Mesenchymal stem cell (in vitro differentiated cells and primary cell): ENCODE measurements at regions not wholly inside any gene's neighbourhood (a gene's known extent, or its start where the extent isn't known, plus 50 kb on each side); places are given as distances from the start of the nearest gene placed in this dataset.

Experiments
- DNase-seq: peaks from one replicate; pipeline ENCODE4 v3.0.0-alpha.2; 2013
- H2AFZ ChIP-seq: one replicate; pipeline ENCODE4 v1.6.1; 2013; ENCODE audit warnings: low read depth, mild to moderate bottlenecking, control low read depth, inconsistent platforms, low read length, moderate library complexity
- H2AK5ac ChIP-seq: 2 replicates; pipeline ENCODE4 v1.6.1; 2013; ENCODE audit warnings: low read length, moderate library complexity, mild to moderate bottlenecking, inconsistent platforms; ENCODE audit not compliant: severe bottlenecking
- H2BK120ac ChIP-seq: one replicate; pipeline ENCODE4 v1.6.1; 2013; ENCODE audit warnings: low read depth, mild to moderate bottlenecking, inconsistent platforms, low read length, moderate library complexity
- H2BK12ac ChIP-seq, 2 experiments: one replicate each; pipeline ENCODE4 v1.6.1; 2013; ENCODE audit warnings: inconsistent platforms in 2 of 2, low read length in 2 of 2, mild to moderate bottlenecking in 2 of 2, moderate library complexity in 2 of 2, control low read depth in 1 of 2
- H2BK15ac ChIP-seq: one replicate; pipeline ENCODE4 v1.6.1; 2013; ENCODE audit warnings: mild to moderate bottlenecking, low read depth, inconsistent platforms; ENCODE audit not compliant: poor library complexity, severe bottlenecking
- H2BK5ac ChIP-seq: 2 replicates; pipeline ENCODE4 v1.6.1; 2013; ENCODE audit warnings: low read depth, mild to moderate bottlenecking, low read length, control low read depth, inconsistent platforms; ENCODE audit not compliant: poor library complexity, severe bottlenecking
- H3K14ac ChIP-seq, 2 experiments: one replicate each; pipeline ENCODE4 v1.6.1; 2013; ENCODE audit warnings: inconsistent platforms in 2 of 2, low read length in 2 of 2, control low read depth in 1 of 2, mild to moderate bottlenecking in 1 of 2, moderate library complexity in 1 of 2
- H3K18ac ChIP-seq, 2 experiments: one replicate each; pipeline ENCODE4 v1.6.1; 2013; ENCODE audit warnings: inconsistent platforms in 2 of 2, low read length in 2 of 2, control low read depth in 1 of 2, low read depth in 1 of 2, mild to moderate bottlenecking in 1 of 2
- H3K23ac ChIP-seq, 2 experiments: one replicate each; pipeline ENCODE4 v1.6.1; 2013; ENCODE audit warnings: inconsistent platforms in 2 of 2, low read length in 2 of 2, mild to moderate bottlenecking in 2 of 2, moderate library complexity in 2 of 2, control low read depth in 1 of 2
- H3K27ac ChIP-seq: 2 replicates; pipeline ENCODE4 v1.5.1; 2013; ENCODE audit warnings: mild to moderate bottlenecking, moderate library complexity, low read length, control low read depth, inconsistent platforms; ENCODE audit not compliant: poor library complexity, severe bottlenecking
- H3K27me3 ChIP-seq, 2 experiments: 2 replicates each; pipeline versions ENCODE4 v1.6.1 to v1.7.0; 2013; ENCODE audit warnings: low read length in 2 of 2, mild to moderate bottlenecking in 2 of 2, moderate library complexity in 2 of 2, control low read depth in 1 of 2, inconsistent platforms in 1 of 2; ENCODE audit not compliant: control insufficient read depth in 1 of 2, insufficient read depth in 1 of 2
- H3K36me3 ChIP-seq, 2 experiments: 2 replicates each; pipeline versions ENCODE4 v1.6.1 to v1.7.0; 2013; ENCODE audit warnings: low read length in 2 of 2, control low read depth in 1 of 2, inconsistent platforms in 1 of 2, low read depth in 1 of 2, mild to moderate bottlenecking in 1 of 2; ENCODE audit not compliant: insufficient read depth in 2 of 2, control insufficient read depth in 1 of 2
- H3K4ac ChIP-seq, 2 experiments: one replicate each; pipeline ENCODE4 v1.6.1; 2013; ENCODE audit warnings: inconsistent platforms in 2 of 2, low read length in 2 of 2, mild to moderate bottlenecking in 2 of 2, moderate library complexity in 2 of 2, control low read depth in 1 of 2, low read depth in 1 of 2
- H3K4me1 ChIP-seq: 2 replicates; pipeline ENCODE4 v1.6.1; 2013; ENCODE audit warnings: low read depth, low read length, control low read depth; ENCODE audit not compliant: control insufficient read depth, insufficient read depth
- H3K4me2 ChIP-seq: 2 replicates; pipeline ENCODE4 v1.6.1; 2013; ENCODE audit warnings: low read length, mild to moderate bottlenecking, inconsistent platforms; ENCODE audit not compliant: poor library complexity, severe bottlenecking
- H3K4me3 ChIP-seq, 2 experiments: 2 replicates each; pipeline versions ENCODE4 v1.5.1 to v1.7.0; 2013; ENCODE audit warnings: low read length in 2 of 2, mild to moderate bottlenecking in 2 of 2, control low read depth in 1 of 2, low read depth in 1 of 2; ENCODE audit not compliant: insufficient read depth in 1 of 2
- H3K79me1 ChIP-seq: replicated peaks from 2 replicates; pipeline ENCODE4 v1.6.1; 2013; ENCODE audit warnings: mild to moderate bottlenecking, control low read depth, low read length, inconsistent platforms; ENCODE audit not compliant: poor library complexity, severe bottlenecking
- H3K9ac ChIP-seq: 2 replicates; pipeline ENCODE4 v1.7.0; 2013; ENCODE audit warnings: mild to moderate bottlenecking, low read length, moderate library complexity
- H3K9me3 ChIP-seq: 2 replicates; pipeline ENCODE4 v1.7.0; 2013; ENCODE audit warnings: mild to moderate bottlenecking, low read length; ENCODE audit not compliant: control insufficient read depth
- H4K8ac ChIP-seq: one replicate; pipeline ENCODE4 v1.6.1; 2013; ENCODE audit warnings: inconsistent platforms, mild to moderate bottlenecking, low read length, moderate library complexity
- H4K91ac ChIP-seq: one replicate; pipeline ENCODE4 v1.6.1; 2013; ENCODE audit warnings: mild to moderate bottlenecking, low read length, inconsistent platforms
- WGBS: methylation state at CpG from one replicate; pipeline ENCODE4 v1.1.7; 2013; ENCODE audit warnings: mixed read lengths; 5-methylcytosine and 5-hydroxymethylcytosine counted together

DNA sequence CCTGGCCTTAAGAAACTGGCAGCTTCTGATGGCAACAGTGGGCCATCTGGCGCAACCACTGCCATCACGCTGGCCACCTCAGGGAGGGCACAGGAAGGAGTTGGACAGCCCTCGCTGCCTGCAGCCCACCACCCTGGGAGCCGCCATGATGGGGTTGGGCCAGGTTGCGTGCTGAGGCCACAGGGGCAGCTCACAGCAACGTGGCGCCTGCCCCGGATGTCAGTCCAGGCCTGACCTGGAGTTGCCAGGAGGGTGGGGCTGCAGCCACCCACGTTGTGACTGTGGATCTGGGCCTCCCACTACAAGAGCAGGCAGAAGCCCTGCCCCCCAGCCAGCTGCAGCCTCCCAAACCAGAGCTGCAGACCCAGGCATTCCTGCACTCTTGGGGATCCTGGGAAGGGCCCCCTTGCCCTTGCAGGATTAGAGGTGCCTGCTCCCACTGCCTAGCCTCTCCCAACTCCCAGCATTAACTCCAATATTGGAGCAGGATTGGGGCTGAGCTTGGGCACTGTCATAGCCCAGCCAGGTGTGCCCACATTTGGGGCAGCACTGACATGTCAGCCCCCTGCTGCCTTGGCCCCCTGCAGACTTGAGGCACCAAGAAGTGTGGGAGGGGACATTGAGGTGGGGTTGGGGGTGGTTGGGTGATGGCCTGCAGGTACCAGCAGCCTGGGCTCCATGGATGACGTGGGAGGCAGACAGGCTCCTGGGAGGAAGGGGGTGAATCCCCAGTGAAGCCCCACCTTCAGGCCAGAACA, 468.9 kb upstream of the CCDC54 start:
- no peak overlapping the region for H3K4me3 ChIP-seq
- peaks cover 4% of the 10 kb centered on the region for H3K4me1 ChIP-seq
- no peak for DNase-seq
- H3K79me1 ChIP-seq: no peaks in the 10 kb centered on the region
- no peak overlapping the region for H2AFZ ChIP-seq
- no peak overlapping the region for H3K27ac ChIP-seq
- H3K14ac ChIP-seq: peak overlapping the region in 1 of 2 experiments; percentile 91
- H2AK5ac ChIP-seq: no peak overlapping the region
- no peak overlapping the region for H4K91ac ChIP-seq
- no peaks in the 10 kb centered on the region for H3K27me3 ChIP-seq
- H2BK5ac ChIP-seq: no peak overlapping the region
- H2BK120ac ChIP-seq: no peak overlapping the region
- H3K23ac ChIP-seq: no peak overlapping the region
- H2BK12ac ChIP-seq: peak overlapping the region in 1 of 2 experiments; percentile 6
- H3K18ac ChIP-seq: no peak overlapping the region
- 81% methylated on average over 10 of the region's 10 CpGs for WGBS
- H4K8ac ChIP-seq: no peak overlapping the region
- no peak overlapping the region for H3K4ac ChIP-seq
- no peak overlapping the region for H3K9ac ChIP-seq
- H2BK15ac ChIP-seq: no peak overlapping the region
- no peak overlapping the region for H3K4me2 ChIP-seq
- H3K36me3 ChIP-seq: no peaks in the 10 kb centered on the region
- no peaks in the 10 kb centered on the region for H3K9me3 ChIP-seq

DNA sequence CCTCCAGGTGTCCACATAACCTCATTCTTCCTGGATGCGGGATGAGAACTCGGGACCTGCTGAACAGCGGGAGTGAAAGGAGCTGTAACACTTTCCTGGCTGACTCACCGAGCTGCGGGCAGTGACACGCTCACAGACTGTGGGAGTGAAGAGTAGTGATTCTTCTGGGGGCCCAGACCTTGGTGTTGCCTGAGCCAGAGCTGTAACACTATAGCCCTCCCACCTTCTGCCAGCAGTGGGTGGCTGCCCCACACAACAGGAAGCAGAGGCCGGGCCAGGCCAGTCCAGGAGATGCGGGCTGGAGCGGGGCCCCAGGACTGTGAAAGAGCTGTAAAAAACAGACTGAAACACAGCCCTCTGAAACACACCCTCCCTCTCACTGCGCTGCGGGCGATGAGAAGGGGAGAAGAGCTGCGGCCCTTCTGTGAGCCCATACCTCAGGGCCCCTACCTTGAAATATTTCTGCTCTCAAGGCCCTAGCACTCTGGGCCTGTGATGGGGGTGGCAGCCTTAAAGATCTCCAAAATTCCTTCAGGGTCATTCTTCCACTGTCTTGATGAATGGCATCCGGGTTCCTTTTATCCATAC, 464.0 kb upstream of the CCDC54 start:
- Histone ChIP-seq H4K91ac (peak overlapping the region; percentile 31), H3K4me1 (peaks cover 4% of the 10 kb centered on the region), H3K27ac (no peak overlapping the region), H3K27me3 (no peaks in the 10 kb centered on the region), H3K9me3 (no peaks in the 10 kb centered on the region), H3K4ac (no peak overlapping the region), H2BK12ac (peak overlapping the region in 1 of 2 experiments; percentile 15), H2BK120ac (no peak overlapping the region), H3K4me3 (no peak overlapping the region), H2AK5ac (no peak overlapping the region), H3K23ac (no peak overlapping the region), H3K18ac (peak overlapping the region; percentile 41 to 55), H3K4me2 (no peak overlapping the region), H3K79me1 (no peaks in the 10 kb centered on the region), H2AFZ (peak overlapping the region; percentile 75), H4K8ac (peak overlapping the region; percentile 81), H2BK5ac (no peak overlapping the region), H3K14ac (no peak overlapping the region), H3K36me3 (no peaks in the 10 kb centered on the region), H2BK15ac (peak overlapping the region; percentile 65), H3K9ac (no peak overlapping the region)
- WGBS: 33% methylated on average over 14 of the region's 14 CpGs
- peak; percentile 39 for DNase-seq

DNA sequence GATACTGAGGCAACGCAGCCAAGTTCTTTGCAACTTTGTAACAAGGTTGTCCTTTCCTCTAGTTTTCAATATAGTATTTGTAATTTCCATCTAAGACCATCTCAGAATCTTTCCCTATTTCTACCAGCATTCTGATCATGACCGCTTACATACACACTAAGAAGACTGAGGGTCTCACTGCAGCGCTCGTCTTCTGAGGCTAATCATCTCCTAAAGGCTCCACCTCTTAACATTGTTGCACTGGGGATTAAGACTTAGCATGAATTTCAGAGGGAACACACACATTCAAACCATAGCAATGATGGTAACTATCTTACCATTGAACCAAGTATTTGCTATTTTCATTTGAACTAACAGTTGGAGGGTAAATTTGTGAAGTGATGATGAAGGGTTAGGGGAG, 463.3 kb upstream of the CCDC54 start:
- no peak overlapping the region for H2AFZ ChIP-seq
- DNase-seq: no peak
- H3K9me3 ChIP-seq: no peaks in the 10 kb centered on the region
- peaks cover 4% of the 10 kb centered on the region for H3K4me1 ChIP-seq
- no peak overlapping the region for H2BK12ac ChIP-seq
- H3K27me3 ChIP-seq: no peaks in the 10 kb centered on the region
- no peaks in the 10 kb centered on the region for H3K36me3 ChIP-seq
- H4K8ac ChIP-seq: no peak overlapping the region
- no peaks in the 10 kb centered on the region for H3K79me1 ChIP-seq
- no peak overlapping the region for H2BK15ac ChIP-seq
- WGBS: 89% methylated on average over 4 of the region's 4 CpGs
- H3K27ac ChIP-seq: no peak overlapping the region
- no peak overlapping the region for H3K23ac ChIP-seq
- H2BK120ac ChIP-seq: no peak overlapping the region
- no peak overlapping the region for H3K4me3 ChIP-seq
- no peak overlapping the region for H3K18ac ChIP-seq
- no peak overlapping the region for H3K14ac ChIP-seq
- H3K9ac ChIP-seq: no peak overlapping the region
- H3K4ac ChIP-seq: no peak overlapping the region
- H3K4me2 ChIP-seq: no peak overlapping the region
- H4K91ac ChIP-seq: no peak overlapping the region
- no peak overlapping the region for H2AK5ac ChIP-seq
- H2BK5ac ChIP-seq: no peak overlapping the region

DNA sequence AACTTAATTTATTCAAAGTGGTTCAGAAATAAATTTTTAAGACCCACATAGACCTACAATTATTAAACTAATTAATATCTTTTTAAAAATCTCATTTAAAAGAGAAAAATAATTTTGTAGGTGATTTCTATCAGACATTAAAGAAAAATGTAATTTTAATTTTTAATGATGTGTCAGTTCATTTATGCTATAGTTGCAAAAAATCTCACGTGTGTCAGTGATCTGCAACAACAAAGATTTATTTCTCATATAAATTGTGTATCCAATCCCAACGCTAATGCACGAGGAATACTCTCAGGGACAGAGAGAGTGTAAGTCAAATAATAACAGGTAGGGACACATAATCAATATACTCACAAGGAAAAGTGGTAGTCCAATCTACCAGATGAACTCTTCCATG, 456.6 kb upstream of the CCDC54 start:
- Histone ChIP-seq H3K4me3 (no peak overlapping the region), H3K36me3 (no peaks in the 10 kb centered on the region), H3K18ac (no peak overlapping the region), H2BK120ac (no peak overlapping the region), H2BK15ac (no peak overlapping the region), H3K79me1 (no peaks in the 10 kb centered on the region), H3K9ac (no peak overlapping the region), H3K4me2 (no peak overlapping the region), H3K4me1 (no peaks in the 10 kb centered on the region), H4K8ac (no peak overlapping the region), H3K4ac (no peak overlapping the region), H3K27ac (no peak overlapping the region), H3K23ac (no peak overlapping the region), H3K9me3 (no peaks in the 10 kb centered on the region), H4K91ac (no peak overlapping the region), H2AFZ (no peak overlapping the region), H3K14ac (no peak overlapping the region), H3K27me3 (no peaks in the 10 kb centered on the region), H2BK12ac (no peak overlapping the region), H2AK5ac (no peak overlapping the region), H2BK5ac (no peak overlapping the region)
- no CpG with 5 or more reads among the region's 3 CpGs for WGBS
- no peak for DNase-seq
